ENCODE measurements at regions not wholly inside any gene's neighbourhood (a gene's known extent, or its start where the extent isn't known, plus 50 kb on each side); places are given as distances from the start of the nearest gene placed in this dataset.
A peak's percentile ranks its signal among the peaks of the same experiment; 100 is the strongest.

GRCh38 chr3:152192050-152192449 is 76.7 kb upstream of the MBNL1 start:
- H4K20me1 ChIP-seq (ENCODE audit: insufficient read depth, low read length), result no peaks in the 10 kb centered on the region
- H3K27me3 ChIP-seq (ENCODE audit: insufficient read depth, low read length, poor library complexity), result no peaks in the 10 kb centered on the region
- H3K4me2 ChIP-seq (ENCODE audit: insufficient read depth, low read length), result peak overlapping the region; percentile 64
- peaks cover 61% of the 10 kb centered on the region for H3K4me1 ChIP-seq (ENCODE audit: insufficient read depth, low read length)
- peak overlapping the region; percentile 56 for H3K9ac ChIP-seq (ENCODE audit: low read depth, low read length)
- DNase-seq, result peak; percentile 63
- no peaks in the 10 kb centered on the region for H3K9me3 ChIP-seq (ENCODE audit: insufficient read depth, low read length, severe bottlenecking)
- peaks cover 79% of the 10 kb centered on the region for H3K79me2 ChIP-seq (ENCODE audit: insufficient read depth, low read length)
- H3K36me3 ChIP-seq (ENCODE audit: insufficient read depth, low read length), result no peaks in the 10 kb centered on the region
- peak overlapping the region; percentile 53; the same call in 1 of the 2 replicates for H2AFZ ChIP-seq (ENCODE audit: low read depth, low read length)
- TF ChIP-seq EZH2 (IDR thresholded peaks at IDR 0.05; ENCODE audit: borderline replicate concordance, low read depth, low read length, severe bottlenecking) (no peak), CTCF (IDR thresholded peaks at IDR 0.05; ENCODE audit: borderline replicate concordance, extremely low read depth, low read length, poor library complexity, severe bottlenecking) (peak; percentile 12)
- H3K4me3 ChIP-seq (ENCODE audit: low read depth in 1 of 2, low read length in 2 of 2), result peak overlapping the region in 1 of 2 experiments; percentile 52; a peak in 2 of 4 replicates
- ATAC-seq (ENCODE audit: insufficient read depth, low read depth), result peak; percentile 81
- peak overlapping the region; percentile 84 for H3K27ac ChIP-seq (ENCODE audit: low read length)

- peak overlapping the region; percentile 56 for H3K9ac ChIP-seq (ENCODE audit: low read depth, low read length)
- H3K9me3 ChIP-seq (ENCODE audit: insufficient read depth, low read length, severe bottlenecking), result no peaks in the 10 kb centered on the region
- no peak overlapping the region; the same call in 1 of the 2 replicates for H2AFZ ChIP-seq (ENCODE audit: low read depth, low read length)
- H3K36me3 ChIP-seq (ENCODE audit: insufficient read depth, low read length), result no peaks in the 10 kb centered on the region
- peak overlapping the region; percentile 84 for H3K27ac ChIP-seq (ENCODE audit: low read length)
- H3K4me2 ChIP-seq (ENCODE audit: insufficient read depth, low read length), result peak overlapping the region; percentile 64
- DNase-seq (no peak), ATAC-seq (ENCODE audit: insufficient read depth, low read depth) (peak; percentile 23)
- H3K79me2 ChIP-seq (ENCODE audit: insufficient read depth, low read length), result peaks cover 86% of the 10 kb centered on the region
- peak overlapping the region in 1 of 2 experiments; percentile 51; a peak in 2 of 4 replicates for H3K4me3 ChIP-seq (ENCODE audit: low read depth in 1 of 2, low read length in 2 of 2)
- peaks cover 70% of the 10 kb centered on the region for H3K4me1 ChIP-seq (ENCODE audit: insufficient read depth, low read length)
- no peaks in the 10 kb centered on the region for H4K20me1 ChIP-seq (ENCODE audit: insufficient read depth, low read length)
- TF ChIP-seq EZH2 (IDR thresholded peaks at IDR 0.05; ENCODE audit: borderline replicate concordance, low read depth, low read length, severe bottlenecking), result no peak
- TF ChIP-seq CTCF (IDR thresholded peaks at IDR 0.05; ENCODE audit: borderline replicate concordance, extremely low read depth, low read length, poor library complexity, severe bottlenecking), result no peak
- no peaks in the 10 kb centered on the region for H3K27me3 ChIP-seq (ENCODE audit: insufficient read depth, low read length, poor library complexity)
Measured at GRCh38 chr3:152192936-152193672, 75.6 kb upstream of the MBNL1 start.

GRCh38 chr3:152193673-152194267 is 75.0 kb upstream of the MBNL1 start:
- Histone ChIP-seq H3K79me2 (ENCODE audit: insufficient read depth, low read length) (peaks cover 93% of the 10 kb centered on the region), H3K4me2 (ENCODE audit: insufficient read depth, low read length) (peak overlapping the region; percentile 64), H3K27ac (ENCODE audit: low read length) (peak overlapping the region; percentile 84), H3K27me3 (ENCODE audit: insufficient read depth, low read length, poor library complexity) (no peaks in the 10 kb centered on the region), H3K4me3 (ENCODE audit: low read depth in 1 of 2, low read length in 2 of 2) (peak overlapping the region; percentile 1 to 51; a peak in 3 of 4 replicates), H3K9me3 (ENCODE audit: insufficient read depth, low read length, severe bottlenecking) (no peaks in the 10 kb centered on the region), H3K4me1 (ENCODE audit: insufficient read depth, low read length) (peaks cover 70% of the 10 kb centered on the region), H3K9ac (ENCODE audit: low read depth, low read length) (peak overlapping the region; percentile 56), H4K20me1 (ENCODE audit: insufficient read depth, low read length) (no peaks in the 10 kb centered on the region), H2AFZ (ENCODE audit: low read depth, low read length) (no peak overlapping the region), H3K36me3 (ENCODE audit: insufficient read depth, low read length) (no peaks in the 10 kb centered on the region)
- DNase-seq (peak; percentile 51), ATAC-seq (ENCODE audit: insufficient read depth, low read depth) (peak; percentile 68)
- TF ChIP-seq CTCF (IDR thresholded peaks at IDR 0.05; ENCODE audit: borderline replicate concordance, extremely low read depth, low read length, poor library complexity, severe bottlenecking) (no peak), EZH2 (IDR thresholded peaks at IDR 0.05; ENCODE audit: borderline replicate concordance, low read depth, low read length, severe bottlenecking) (no peak)

Data from DND-41 (cell line).